ENCODE measurements at regions not wholly inside any gene's neighbourhood (a gene's known extent, or its start where the extent isn't known, plus 50 kb on each side); places are given as distances from the start of the nearest gene placed in this dataset.
"Not testable (repeated sequence)": the region's sequence is repeated elsewhere in the genome, so short reads cannot be mapped to it uniquely, and the experiment has no call there.

- DNase-seq = not testable (repeated sequence)
These were observed 65.3 kb upstream of the NDST4 start for GRCh38 chr4:115178687-115179086.

DNA sequence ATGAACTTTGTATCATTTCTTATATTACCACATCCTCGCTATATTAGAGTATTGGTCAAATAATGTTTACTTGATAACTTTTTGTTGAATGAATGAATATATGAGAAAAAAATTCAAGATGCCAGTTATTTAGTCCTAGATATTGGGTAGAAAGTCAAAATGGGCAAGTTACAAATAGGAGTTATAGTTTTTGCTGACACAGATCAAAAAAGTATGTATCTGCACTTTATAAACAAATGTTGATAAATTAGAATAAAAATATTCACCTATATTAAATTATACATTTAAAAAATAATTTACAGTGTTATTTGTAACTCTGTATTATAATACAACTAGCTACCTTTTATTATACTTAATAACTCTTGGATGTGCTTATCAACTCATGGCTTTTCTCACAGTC, 57.8 kb upstream of the NDST4 start:
- DNase-seq = no peak

DNA sequence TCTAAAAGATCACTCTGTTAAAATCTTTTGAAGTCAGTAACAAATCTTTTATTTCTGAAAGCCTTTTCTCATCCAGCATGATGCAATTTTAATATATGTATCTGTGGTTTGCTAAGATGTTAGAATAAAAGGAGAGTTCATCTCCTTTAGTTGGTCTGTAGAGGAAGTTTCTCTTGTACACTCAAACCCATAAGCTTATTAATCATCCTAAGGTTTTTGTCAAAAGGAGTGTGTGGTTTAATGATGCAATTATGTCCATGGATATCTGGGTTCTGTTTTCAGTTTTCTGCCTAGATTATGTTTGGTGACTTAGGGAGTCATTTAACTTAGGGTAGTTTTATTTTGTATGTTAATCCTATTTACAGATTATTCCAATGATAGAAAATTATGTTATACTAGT, 52.1 kb upstream of the NDST4 start:
- no peak for DNase-seq

Measured in NCI-H524 treated with DMSO at 0.1 percent for 48 hours (cell line).